SK-N-SH treated with all-trans-retinoic acid at 6 μM for 48 hours (cell line): ENCODE measurements at regions not wholly inside any gene's neighbourhood (a gene's known extent, or its start where the extent isn't known, plus 50 kb on each side); places are given as distances from the start of the nearest gene placed in this dataset.

Experiments
- ZFP30 ChIP-seq: fragments of 450-650 bp; formaldehyde crosslinking; IDR thresholded peaks from 2 replicates; pipeline ENCODE4 v1.5.0; 2022; ENCODE audit warnings: mild to moderate bottlenecking, moderate library complexity
- TF ChIP-seq, protein P1 (sequence below): fragments of 250-450 bp; sonication (Bioruptor Pico); IDR thresholded peaks from 2 replicates; pipeline ENCODE4 v1.8.0; 2020; ENCODE audit warnings: mild to moderate bottlenecking, moderate library complexity, borderline replicate concordance
- TF ChIP-seq, protein P2 (sequence below): fragments of 250-450 bp; sonication (Bioruptor Pico); IDR thresholded peaks from 2 replicates; pipeline ENCODE4 v1.5.1; 2020; ENCODE audit warnings: low read depth, mild to moderate bottlenecking, moderate library complexity

DNA sequence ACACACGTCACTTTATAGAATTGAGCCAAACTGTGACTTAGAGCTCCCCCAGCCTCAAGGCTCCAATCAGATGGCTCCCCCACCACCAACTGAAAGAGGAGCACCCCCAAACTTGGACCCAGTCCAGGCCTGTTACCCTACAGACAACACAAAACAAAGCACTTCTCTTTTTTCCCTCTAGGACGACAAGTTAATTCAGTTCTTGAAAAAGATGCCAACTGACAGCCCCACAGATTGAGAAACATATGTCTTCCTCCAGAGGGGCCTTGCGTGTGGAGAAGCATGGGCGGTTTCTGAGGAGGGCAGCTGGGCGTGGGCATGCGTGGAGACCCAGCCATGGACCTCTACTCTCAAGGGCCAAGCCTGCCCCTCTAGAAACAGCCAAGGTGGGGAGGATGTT lies 229.5 kb downstream of the SHQ1 start:
- TF ChIP-seq ZFP30 (CRISPR knock-in tag): no peak
- TF ChIP-seq, protein P1, sequence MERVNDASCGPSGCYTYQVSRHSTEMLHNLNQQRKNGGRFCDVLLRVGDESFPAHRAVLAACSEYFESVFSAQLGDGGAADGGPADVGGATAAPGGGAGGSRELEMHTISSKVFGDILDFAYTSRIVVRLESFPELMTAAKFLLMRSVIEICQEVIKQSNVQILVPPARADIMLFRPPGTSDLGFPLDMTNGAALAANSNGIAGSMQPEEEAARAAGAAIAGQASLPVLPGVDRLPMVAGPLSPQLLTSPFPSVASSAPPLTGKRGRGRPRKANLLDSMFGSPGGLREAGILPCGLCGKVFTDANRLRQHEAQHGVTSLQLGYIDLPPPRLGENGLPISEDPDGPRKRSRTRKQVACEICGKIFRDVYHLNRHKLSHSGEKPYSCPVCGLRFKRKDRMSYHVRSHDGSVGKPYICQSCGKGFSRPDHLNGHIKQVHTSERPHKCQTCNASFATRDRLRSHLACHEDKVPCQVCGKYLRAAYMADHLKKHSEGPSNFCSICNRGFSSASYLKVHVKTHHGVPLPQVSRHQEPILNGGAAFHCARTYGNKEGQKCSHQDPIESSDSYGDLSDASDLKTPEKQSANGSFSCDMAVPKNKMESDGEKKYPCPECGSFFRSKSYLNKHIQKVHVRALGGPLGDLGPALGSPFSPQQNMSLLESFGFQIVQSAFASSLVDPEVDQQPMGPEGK (CRISPR knock-in tag): no peak
- TF ChIP-seq, protein P2, sequence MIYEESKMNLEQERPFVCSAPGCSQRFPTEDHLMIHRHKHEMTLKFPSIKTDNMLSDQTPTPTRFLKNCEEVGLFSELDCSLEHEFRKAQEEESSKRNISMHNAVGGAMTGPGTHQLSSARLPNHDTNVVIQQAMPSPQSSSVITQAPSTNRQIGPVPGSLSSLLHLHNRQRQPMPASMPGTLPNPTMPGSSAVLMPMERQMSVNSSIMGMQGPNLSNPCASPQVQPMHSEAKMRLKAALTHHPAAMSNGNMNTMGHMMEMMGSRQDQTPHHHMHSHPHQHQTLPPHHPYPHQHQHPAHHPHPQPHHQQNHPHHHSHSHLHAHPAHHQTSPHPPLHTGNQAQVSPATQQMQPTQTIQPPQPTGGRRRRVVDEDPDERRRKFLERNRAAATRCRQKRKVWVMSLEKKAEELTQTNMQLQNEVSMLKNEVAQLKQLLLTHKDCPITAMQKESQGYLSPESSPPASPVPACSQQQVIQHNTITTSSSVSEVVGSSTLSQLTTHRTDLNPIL: no peak
